VCaP (cell line): ENCODE measurements at regions not wholly inside any gene's neighbourhood (a gene's known extent, or its start where the extent isn't known, plus 50 kb on each side); places are given as distances from the start of the nearest gene placed in this dataset.

Experiments used
- H3K27ac ChIP-seq: fragments of 450-650 bp; 2 replicates; pipeline ENCODE4 v1.5.1; 2017
- TF ChIP-seq, protein P1 (sequence below): fragments of 450-650 bp; conservative IDR thresholded peaks from 2 replicates; pipeline ENCODE4 v1.5.1; 2017; ENCODE audit warnings: mild to moderate bottlenecking, moderate library complexity

DNA sequence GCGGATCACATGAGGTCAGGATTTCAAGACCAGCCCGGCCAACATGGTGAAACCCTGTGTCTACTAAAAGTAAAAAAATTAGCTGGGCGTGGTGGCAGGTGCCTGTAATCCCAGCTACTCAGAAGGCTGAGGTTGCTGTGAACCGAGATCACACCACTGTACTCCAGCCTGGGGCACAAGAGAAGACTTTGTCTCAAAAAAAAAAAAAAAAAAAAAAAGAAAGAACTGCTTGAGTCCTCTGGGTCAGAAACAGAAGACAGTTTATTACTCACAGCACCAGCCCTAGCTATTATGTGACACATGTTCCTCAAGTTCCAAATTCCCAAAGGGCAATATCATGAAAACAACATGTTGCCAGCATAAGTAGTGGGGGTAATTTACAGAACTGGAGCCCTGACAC, 1014.1 kb upstream of the RAG2 start:
- TF ChIP-seq, protein P1, sequence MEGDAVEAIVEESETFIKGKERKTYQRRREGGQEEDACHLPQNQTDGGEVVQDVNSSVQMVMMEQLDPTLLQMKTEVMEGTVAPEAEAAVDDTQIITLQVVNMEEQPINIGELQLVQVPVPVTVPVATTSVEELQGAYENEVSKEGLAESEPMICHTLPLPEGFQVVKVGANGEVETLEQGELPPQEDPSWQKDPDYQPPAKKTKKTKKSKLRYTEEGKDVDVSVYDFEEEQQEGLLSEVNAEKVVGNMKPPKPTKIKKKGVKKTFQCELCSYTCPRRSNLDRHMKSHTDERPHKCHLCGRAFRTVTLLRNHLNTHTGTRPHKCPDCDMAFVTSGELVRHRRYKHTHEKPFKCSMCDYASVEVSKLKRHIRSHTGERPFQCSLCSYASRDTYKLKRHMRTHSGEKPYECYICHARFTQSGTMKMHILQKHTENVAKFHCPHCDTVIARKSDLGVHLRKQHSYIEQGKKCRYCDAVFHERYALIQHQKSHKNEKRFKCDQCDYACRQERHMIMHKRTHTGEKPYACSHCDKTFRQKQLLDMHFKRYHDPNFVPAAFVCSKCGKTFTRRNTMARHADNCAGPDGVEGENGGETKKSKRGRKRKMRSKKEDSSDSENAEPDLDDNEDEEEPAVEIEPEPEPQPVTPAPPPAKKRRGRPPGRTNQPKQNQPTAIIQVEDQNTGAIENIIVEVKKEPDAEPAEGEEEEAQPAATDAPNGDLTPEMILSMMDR, result no peak
- H3K27ac ChIP-seq, result no peak overlapping the region

GRCh38 chr11:37605229-37605628, 1007.2 kb upstream of the RAG2 start:
- H3K27ac ChIP-seq, result no peak overlapping the region
- TF ChIP-seq, protein P1, result no peak

- TF ChIP-seq, protein P1, result no peak
- H3K27ac ChIP-seq, result no peak overlapping the region
These were observed 1000.3 kb upstream of the RAG2 start for GRCh38 chr11:37598381-37598780.

GRCh38 chr11:37597776-37598175, 999.7 kb upstream of the RAG2 start:
- TF ChIP-seq, protein P1, result no peak
- no peak overlapping the region for H3K27ac ChIP-seq

DNA sequence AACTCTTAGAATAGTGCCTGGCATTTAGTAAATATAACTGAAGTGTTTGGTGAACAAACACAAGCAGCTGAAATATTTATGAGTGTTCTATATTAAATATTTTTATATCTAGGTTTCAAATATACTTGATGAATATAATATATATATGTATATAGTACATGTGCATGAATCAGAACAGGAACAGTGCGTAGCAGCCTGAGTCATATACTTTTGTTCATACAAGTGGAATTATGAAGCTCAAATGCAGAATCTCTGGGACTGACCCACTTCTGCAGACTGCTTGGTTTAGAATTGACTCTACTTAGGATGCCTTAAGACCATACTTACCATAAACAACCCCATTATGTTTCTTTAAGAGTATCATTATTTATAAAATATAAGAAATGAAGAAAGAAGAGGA, 997.8 kb upstream of the RAG2 start:
- TF ChIP-seq, protein P1, result no peak

GRCh38 chr11:37574361-37574760, 976.3 kb upstream of the RAG2 start:
- no peak overlapping the region for H3K27ac ChIP-seq
- TF ChIP-seq, protein P1, result no peak

More for the DNA sequence above, 997.8 kb upstream of the RAG2 start:
- no peak overlapping the region for H3K27ac ChIP-seq

GRCh38 chr11:37572491-37573171, 974.6 kb upstream of the RAG2 start:
- H3K27ac ChIP-seq, result no peak overlapping the region
- TF ChIP-seq, protein P1, result no peak
